ENCODE measurements at regions not wholly inside any gene's neighbourhood (a gene's known extent, or its start where the extent isn't known, plus 50 kb on each side); places are given as distances from the start of the nearest gene placed in this dataset.

GRCh38 chr16:87100306-87101058 is 216.7 kb downstream of the C16orf95 start:
- Histone ChIP-seq H3K27me3 (replicated peaks; ENCODE audit: insufficient read depth, low read length) (no peaks in the 10 kb centered on the region), H3K9me3 (replicated peaks; ENCODE audit: insufficient read depth, low read length) (no peaks in the 10 kb centered on the region), H2AFZ (ENCODE audit: low read length) (no peak overlapping the region), H3K4me1 (ENCODE audit: low read length) (no peaks in the 10 kb centered on the region), H3K27ac (ENCODE audit: low read length) (no peak overlapping the region), H3K36me3 (replicated peaks; ENCODE audit: insufficient read depth, low read length) (no peaks in the 10 kb centered on the region), H3K9me2 (replicated peaks; ENCODE audit: insufficient read depth, low read length) (no peaks in the 10 kb centered on the region), H4K20me1 (ENCODE audit: insufficient read depth, low read length) (no peaks in the 10 kb centered on the region), H3K4me3 (ENCODE audit: low read length) (no peak overlapping the region), H3F3A (ENCODE audit: insufficient read depth, low read length) (no peaks in the 10 kb centered on the region), H3K79me2 (ENCODE audit: low read length) (no peaks in the 10 kb centered on the region), H3K4me2 (ENCODE audit: low read depth, low read length) (no peak overlapping the region), H3K9ac (ENCODE audit: low read length) (no peak overlapping the region)
- TF ChIP-seq EZH2 (optimal IDR thresholded peaks at IDR 0.05; ENCODE audit: low read depth, low read length) (no peak), EZH2phosphoT487 (IDR thresholded peaks at IDR 0.05; ENCODE audit: low read length) (no peak), CTCF (IDR thresholded peaks at IDR 0.05; ENCODE audit: low read length) (no peak)
- no peak for DNase-seq

- H3K27ac ChIP-seq (ENCODE audit: low read length) = no peak overlapping the region
- no peaks in the 10 kb centered on the region for H3K9me2 ChIP-seq (replicated peaks; ENCODE audit: insufficient read depth, low read length)
- H3K79me2 ChIP-seq (ENCODE audit: low read length) = no peaks in the 10 kb centered on the region
- TF ChIP-seq EZH2 (optimal IDR thresholded peaks at IDR 0.05; ENCODE audit: low read depth, low read length) = no peak
- no peak for TF ChIP-seq EZH2phosphoT487 (IDR thresholded peaks at IDR 0.05; ENCODE audit: low read length)
- no peak for TF ChIP-seq CTCF (IDR thresholded peaks at IDR 0.05; ENCODE audit: low read length)
- DNase-seq = no peak
- no peaks in the 10 kb centered on the region; the same call in 1 of the 2 replicates for H3K27me3 ChIP-seq (replicated peaks; ENCODE audit: insufficient read depth, low read length)
- H4K20me1 ChIP-seq (ENCODE audit: insufficient read depth, low read length) = no peaks in the 10 kb centered on the region
- no peaks in the 10 kb centered on the region for H3K36me3 ChIP-seq (replicated peaks; ENCODE audit: insufficient read depth, low read length)
- H2AFZ ChIP-seq (ENCODE audit: low read length) = no peak overlapping the region
- no peak overlapping the region for H3K4me2 ChIP-seq (ENCODE audit: low read depth, low read length)
- H3K4me3 ChIP-seq (ENCODE audit: low read length) = no peak overlapping the region
- H3F3A ChIP-seq (ENCODE audit: insufficient read depth, low read length) = no peaks in the 10 kb centered on the region
- H3K9me3 ChIP-seq (replicated peaks; ENCODE audit: insufficient read depth, low read length) = no peaks in the 10 kb centered on the region
- H3K9ac ChIP-seq (ENCODE audit: low read length) = no peak overlapping the region
- no peaks in the 10 kb centered on the region for H3K4me1 ChIP-seq (ENCODE audit: low read length)
Measured at GRCh38 chr16:87101903-87102302, 215.3 kb downstream of the C16orf95 start.

GRCh38 chr16:87107201-87107600 is 210.0 kb downstream of the C16orf95 start:
- Histone ChIP-seq H2AFZ (ENCODE audit: low read length) (no peak overlapping the region), H3K36me3 (replicated peaks; ENCODE audit: insufficient read depth, low read length) (no peaks in the 10 kb centered on the region), H3K4me3 (ENCODE audit: low read length) (no peak overlapping the region), H3K79me2 (ENCODE audit: low read length) (no peaks in the 10 kb centered on the region), H3F3A (ENCODE audit: insufficient read depth, low read length) (no peaks in the 10 kb centered on the region), H3K4me1 (ENCODE audit: low read length) (no peaks in the 10 kb centered on the region), H4K20me1 (ENCODE audit: insufficient read depth, low read length) (no peaks in the 10 kb centered on the region), H3K9ac (ENCODE audit: low read length) (no peak overlapping the region), H3K27me3 (replicated peaks; ENCODE audit: insufficient read depth, low read length) (no peaks in the 10 kb centered on the region; the same call in 1 of the 2 replicates), H3K27ac (ENCODE audit: low read length) (no peak overlapping the region), H3K9me3 (replicated peaks; ENCODE audit: insufficient read depth, low read length) (no peaks in the 10 kb centered on the region), H3K9me2 (replicated peaks; ENCODE audit: insufficient read depth, low read length) (no peaks in the 10 kb centered on the region), H3K4me2 (ENCODE audit: low read depth, low read length) (no peak overlapping the region)
- no peak for TF ChIP-seq CTCF (IDR thresholded peaks at IDR 0.05; ENCODE audit: low read length)
- no peak for TF ChIP-seq EZH2phosphoT487 (IDR thresholded peaks at IDR 0.05; ENCODE audit: low read length)
- TF ChIP-seq EZH2 (optimal IDR thresholded peaks at IDR 0.05; ENCODE audit: low read depth, low read length) = no peak
- no peak for DNase-seq
